RWPE1 (cell line): ENCODE measurements at regions not wholly inside any gene's neighbourhood (a gene's known extent, or its start where the extent isn't known, plus 50 kb on each side); places are given as distances from the start of the nearest gene placed in this dataset.
"Not testable (repeated sequence)": the region's sequence is repeated elsewhere in the genome, so short reads cannot be mapped to it uniquely, and the experiment has no call there.

Experiments used
- CTCF ChIA-PET: fragments of 350-600 bp; sonication (Branson Sonifier 250); formaldehyde crosslinking; extraction: SDS; loops from one replicate; lab custom pipeline; 2021; lab: Yijun Ruan, JAX
- POLR2A ChIA-PET: fragments of 400-600 bp; formaldehyde crosslinking; extraction: SDS; loops from one replicate; lab custom pipeline; 2020; ENCODE audit warnings: antibody characterized with exemption; ENCODE audit not compliant: low non-redundant PET; lab: Yijun Ruan, JAX
- DNase-seq: peaks from one replicate; pipeline ENCODE4 v3.0.0; 2012; ENCODE audit warnings: low spot score
- H3K27ac ChIP-seq: fragments of 450-650 bp; 2 replicates; pipeline ENCODE4 v1.5.1; 2017
- TF ChIP-seq, protein P1 (sequence below): fragments of 450-650 bp; conservative IDR thresholded peaks from 2 replicates; pipeline ENCODE4 v1.5.1; 2017; ENCODE audit warnings: low read depth, mild to moderate bottlenecking

- POLR2A ChIA-PET: no interaction called here
Observed at GRCh38 chrX:130524476-130525194, 122.8 kb downstream of the RBMX2 start.

GRCh38 chrX:130529531-130529930, 127.7 kb downstream of the RBMX2 start:
- ChIA-PET POLR2A (no interaction called here), CTCF (interaction anchor here (0.7 kb wide), 1 partner anchor 96 kb away, joined by 3 read pairs; no protein-coding TSS in a partner anchor)
- TF ChIP-seq, protein P1, sequence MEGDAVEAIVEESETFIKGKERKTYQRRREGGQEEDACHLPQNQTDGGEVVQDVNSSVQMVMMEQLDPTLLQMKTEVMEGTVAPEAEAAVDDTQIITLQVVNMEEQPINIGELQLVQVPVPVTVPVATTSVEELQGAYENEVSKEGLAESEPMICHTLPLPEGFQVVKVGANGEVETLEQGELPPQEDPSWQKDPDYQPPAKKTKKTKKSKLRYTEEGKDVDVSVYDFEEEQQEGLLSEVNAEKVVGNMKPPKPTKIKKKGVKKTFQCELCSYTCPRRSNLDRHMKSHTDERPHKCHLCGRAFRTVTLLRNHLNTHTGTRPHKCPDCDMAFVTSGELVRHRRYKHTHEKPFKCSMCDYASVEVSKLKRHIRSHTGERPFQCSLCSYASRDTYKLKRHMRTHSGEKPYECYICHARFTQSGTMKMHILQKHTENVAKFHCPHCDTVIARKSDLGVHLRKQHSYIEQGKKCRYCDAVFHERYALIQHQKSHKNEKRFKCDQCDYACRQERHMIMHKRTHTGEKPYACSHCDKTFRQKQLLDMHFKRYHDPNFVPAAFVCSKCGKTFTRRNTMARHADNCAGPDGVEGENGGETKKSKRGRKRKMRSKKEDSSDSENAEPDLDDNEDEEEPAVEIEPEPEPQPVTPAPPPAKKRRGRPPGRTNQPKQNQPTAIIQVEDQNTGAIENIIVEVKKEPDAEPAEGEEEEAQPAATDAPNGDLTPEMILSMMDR: no peak
- DNase-seq: no peak
- H3K27ac ChIP-seq: no peak overlapping the region

More at GRCh38 chrX:130524476-130525194, 122.8 kb downstream of the RBMX2 start:
- no peak for DNase-seq
- TF ChIP-seq, protein P1: no peak
- CTCF ChIA-PET: no interaction called here
- H3K27ac ChIP-seq: no peak overlapping the region

DNA sequence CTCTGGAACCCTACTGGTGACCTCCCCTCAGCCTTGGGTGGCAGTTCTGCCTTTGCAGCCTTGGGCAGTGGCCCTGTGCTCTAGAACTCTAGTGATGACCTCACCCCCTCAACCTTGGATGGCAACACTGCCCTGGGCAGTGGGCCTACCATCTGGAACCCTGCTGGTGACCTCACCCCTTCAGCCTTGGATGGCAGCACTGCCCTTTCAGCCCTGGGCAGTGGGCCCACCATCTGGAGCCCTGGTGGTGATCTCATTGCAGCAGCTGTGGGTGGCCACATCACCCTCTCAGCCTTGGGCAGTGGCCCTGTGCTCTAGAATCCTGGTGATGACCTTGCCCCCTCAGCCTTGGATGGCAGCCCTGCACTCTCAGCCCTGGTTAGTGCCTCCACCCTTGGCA, 129.3 kb downstream of the RBMX2 start:
- CTCF ChIA-PET: no interaction called here
- no peak overlapping the region for H3K27ac ChIP-seq
- DNase-seq: no peak
- TF ChIP-seq, protein P1: no peak
- POLR2A ChIA-PET: no interaction called here

GRCh38 chrX:130539721-130540321, 138.0 kb downstream of the RBMX2 start:
- TF ChIP-seq, protein P1: peak; percentile 63
- H3K27ac ChIP-seq: no peak overlapping the region
- peak; percentile 20 for DNase-seq
- ChIA-PET POLR2A (no interaction called here), CTCF (interaction anchor here (0.6 to 2.3 kb wide), 4 partner anchors 11 to 1923 kb away, joined by 3 to 7 read pairs (median 4); no protein-coding TSS in a partner anchor)

- H3K27ac ChIP-seq: no peak overlapping the region
- no peak for DNase-seq
- TF ChIP-seq, protein P1: no peak
- ChIA-PET POLR2A (no interaction called here), CTCF (no interaction called here)
Observed at GRCh38 chrX:130543603-130544325, 142.0 kb downstream of the RBMX2 start.

DNA sequence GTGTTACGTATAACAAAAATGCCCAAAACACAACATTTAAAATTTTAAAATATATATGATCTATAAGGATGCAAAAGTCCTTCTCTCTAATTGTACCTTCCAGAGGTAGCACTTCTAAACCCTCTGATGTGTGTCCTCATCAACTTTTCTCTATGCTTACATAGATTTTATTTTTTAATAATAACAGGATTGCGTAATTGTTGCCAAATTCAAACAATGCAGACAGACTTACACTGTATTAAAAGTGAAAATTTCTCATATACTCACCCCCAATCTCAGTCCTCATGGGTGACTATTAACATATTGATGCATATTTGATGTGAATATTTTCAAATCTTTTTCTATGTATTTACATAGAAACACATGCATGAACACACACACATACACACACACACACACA, 144.0 kb downstream of the RBMX2 start:
- POLR2A ChIA-PET: no interaction called here
- CTCF ChIA-PET: no interaction called here
- no peak for DNase-seq
- no peak overlapping the region for H3K27ac ChIP-seq
- TF ChIP-seq, protein P1: no peak

DNA sequence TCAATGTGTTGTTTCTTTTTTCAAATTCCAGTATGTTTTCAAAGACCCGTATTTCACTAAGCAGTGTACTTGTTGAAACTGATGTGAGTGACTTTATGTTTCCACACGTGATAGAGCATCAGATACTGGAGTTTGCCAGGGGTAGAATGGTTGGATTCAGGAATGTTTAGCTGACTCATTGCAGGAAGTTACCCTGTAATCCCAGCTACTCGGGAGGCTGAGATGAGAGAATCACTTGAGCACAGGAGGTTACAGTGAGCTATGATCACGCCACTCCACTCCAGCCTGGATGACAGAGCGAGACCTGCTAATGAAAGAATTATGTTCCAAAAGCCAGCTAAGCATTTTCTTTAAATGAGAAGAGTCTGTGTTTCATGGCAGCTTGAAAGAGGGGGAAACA, 147.6 kb downstream of the RBMX2 start:
- POLR2A ChIA-PET, DNase-seq, H3K27ac ChIP-seq, CTCF ChIA-PET: not testable (repeated sequence)
